ENCODE measurements at regions not wholly inside any gene's neighbourhood (a gene's known extent, or its start where the extent isn't known, plus 50 kb on each side); places are given as distances from the start of the nearest gene placed in this dataset.

GRCh38 chr10:88028654-88029053 is 165.2 kb downstream of the PTEN start:
- TF ChIP-seq, protein P1, sequence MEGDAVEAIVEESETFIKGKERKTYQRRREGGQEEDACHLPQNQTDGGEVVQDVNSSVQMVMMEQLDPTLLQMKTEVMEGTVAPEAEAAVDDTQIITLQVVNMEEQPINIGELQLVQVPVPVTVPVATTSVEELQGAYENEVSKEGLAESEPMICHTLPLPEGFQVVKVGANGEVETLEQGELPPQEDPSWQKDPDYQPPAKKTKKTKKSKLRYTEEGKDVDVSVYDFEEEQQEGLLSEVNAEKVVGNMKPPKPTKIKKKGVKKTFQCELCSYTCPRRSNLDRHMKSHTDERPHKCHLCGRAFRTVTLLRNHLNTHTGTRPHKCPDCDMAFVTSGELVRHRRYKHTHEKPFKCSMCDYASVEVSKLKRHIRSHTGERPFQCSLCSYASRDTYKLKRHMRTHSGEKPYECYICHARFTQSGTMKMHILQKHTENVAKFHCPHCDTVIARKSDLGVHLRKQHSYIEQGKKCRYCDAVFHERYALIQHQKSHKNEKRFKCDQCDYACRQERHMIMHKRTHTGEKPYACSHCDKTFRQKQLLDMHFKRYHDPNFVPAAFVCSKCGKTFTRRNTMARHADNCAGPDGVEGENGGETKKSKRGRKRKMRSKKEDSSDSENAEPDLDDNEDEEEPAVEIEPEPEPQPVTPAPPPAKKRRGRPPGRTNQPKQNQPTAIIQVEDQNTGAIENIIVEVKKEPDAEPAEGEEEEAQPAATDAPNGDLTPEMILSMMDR (IDR thresholded peaks at IDR 0.05), result no peak
- TF ChIP-seq EZH2phosphoT487 (IDR thresholded peaks at IDR 0.05), result no peak
- TF ChIP-seq EZH2 (IDR thresholded peaks at IDR 0.05), result no peak

All from neural progenitor cell (in vitro differentiated cells).